HEK293 (cell line): ENCODE measurements at regions not wholly inside any gene's neighbourhood (a gene's known extent, or its start where the extent isn't known, plus 50 kb on each side); places are given as distances from the start of the nearest gene placed in this dataset.

Experiments used
- CTCF ChIA-PET: fragments of 350-600 bp; formaldehyde crosslinking; extraction: SDS; loops from one replicate; lab custom pipeline; 2021; ENCODE audit warnings: antibody characterized with exemption; lab: Yijun Ruan, JAX
- POLR2A ChIA-PET: fragments of 300-600 bp; formaldehyde crosslinking; extraction: SDS; loops from one replicate; lab custom pipeline; 2020; ENCODE audit warnings: antibody characterized with exemption, inconsistent platforms; lab: Yijun Ruan, JAX
- H3K27ac ChIP-seq: fragments of 200-500 bp; sonication (Bioruptor generic); 2 replicates; pipeline ENCODE4 v1.5.1; 2014; ENCODE audit warnings: low read depth, low read length, control low read depth, inconsistent platforms; ENCODE audit errors: extremely low read depth
- H3K36me3 ChIP-seq, 2 experiments: fragments of 200-500 bp in 1 of 2; sonication (Bioruptor generic) in 1 of 2; 1 replicate in 1 of 2; 2 replicates in 1 of 2; pipeline ENCODE4 v1.5.1; 2014 to 2017; ENCODE audit warnings: inconsistent platforms in 2 of 2, low read length in 2 of 2; ENCODE audit not compliant: control insufficient read depth in 2 of 2, insufficient read depth in 1 of 2
- H3K4me1 ChIP-seq: fragments of 200-500 bp; sonication (Bioruptor generic); 2 replicates; pipeline ENCODE4 v1.5.1; 2014; ENCODE audit warnings: mild to moderate bottlenecking, low read length, inconsistent platforms; ENCODE audit not compliant: control insufficient read depth, insufficient read depth
- H3K4me3 ChIP-seq: 2 replicates; pipeline ENCODE4 v1.5.1; 2011; ENCODE audit warnings: low read depth, mild to moderate bottlenecking, control low read depth, low read length, moderate library complexity
- H3K9me3 ChIP-seq: fragments of 200-500 bp; sonication (Bioruptor generic); 2 replicates; pipeline ENCODE4 v1.5.1; 2014; ENCODE audit warnings: low read depth, low read length, inconsistent platforms; ENCODE audit not compliant: control insufficient read depth, insufficient read depth
- EGR2 ChIP-seq: fragments of 450-650 bp; formaldehyde crosslinking; IDR thresholded peaks from 2 replicates; pipeline ENCODE4 v1.5.1; 2016; ENCODE audit warnings: low read depth, missing biosample characterization, missing genetic modification characterization
- GLI2 ChIP-seq: fragments of 450-650 bp; formaldehyde crosslinking; IDR thresholded peaks from 2 replicates; pipeline ENCODE4; 2017; ENCODE audit warnings: missing biosample characterization, missing genetic modification characterization, low read depth, borderline replicate concordance
- KLF10 ChIP-seq: fragments of 450-650 bp; IDR thresholded peaks from 2 replicates; pipeline ENCODE4 v1.5.1; 2018; ENCODE audit warnings: missing biosample characterization, mild to moderate bottlenecking, missing genetic modification characterization
- PRDM10 ChIP-seq: fragments of 450-650 bp; formaldehyde crosslinking; IDR thresholded peaks from 2 replicates; pipeline ENCODE4 v1.5.1; 2016; ENCODE audit warnings: missing biosample characterization, missing genetic modification characterization
- ZFHX2 ChIP-seq: fragments of 450-650 bp; formaldehyde crosslinking; conservative IDR thresholded peaks from 2 replicates; pipeline ENCODE4 v1.5.1; 2016; ENCODE audit warnings: missing biosample characterization, missing genetic modification characterization
- ZFP3 ChIP-seq: fragments of 450-650 bp; formaldehyde crosslinking; IDR thresholded peaks from 2 replicates; pipeline ENCODE4 v1.5.1; 2016; ENCODE audit warnings: low read depth, missing biosample characterization, missing genetic modification characterization
- ZNF2 ChIP-seq: fragments of 450-650 bp; formaldehyde crosslinking; IDR thresholded peaks from 2 replicates; pipeline ENCODE4 v1.5.1; 2016; ENCODE audit warnings: missing biosample characterization, missing genetic modification characterization
- ZNF24 ChIP-seq: fragments of 450-650 bp; formaldehyde crosslinking; IDR thresholded peaks from 2 replicates; pipeline ENCODE4 v1.5.1; 2016; ENCODE audit warnings: missing biosample characterization, missing genetic modification characterization
- ZNF335 ChIP-seq: fragments of 450-650 bp; formaldehyde crosslinking; conservative IDR thresholded peaks from 2 replicates; pipeline ENCODE4 v1.5.1; 2016; ENCODE audit warnings: missing biosample characterization, missing genetic modification characterization
- ZNF416 ChIP-seq: fragments of 450-650 bp; formaldehyde crosslinking; IDR thresholded peaks from 2 replicates; pipeline ENCODE4 v1.5.1; 2016; ENCODE audit warnings: missing biosample characterization, missing genetic modification characterization
- ZNF514 ChIP-seq: fragments of 450-650 bp; formaldehyde crosslinking; IDR thresholded peaks from 2 replicates; pipeline ENCODE4 v1.5.1; 2016; ENCODE audit warnings: missing biosample characterization, missing genetic modification characterization
- ZNF518A ChIP-seq: fragments of 450-650 bp; formaldehyde crosslinking; conservative IDR thresholded peaks from 2 replicates; pipeline ENCODE4 v1.5.1; 2016; ENCODE audit warnings: low read depth, missing biosample characterization, missing genetic modification characterization
- ZNF548 ChIP-seq: fragments of 450-650 bp; formaldehyde crosslinking; IDR thresholded peaks from 2 replicates; pipeline ENCODE4 v1.5.1; 2016; ENCODE audit warnings: missing biosample characterization, missing genetic modification characterization
- ZNF561 ChIP-seq: fragments of 450-650 bp; IDR thresholded peaks from 2 replicates; pipeline ENCODE4 v1.5.1; 2018; ENCODE audit warnings: missing biosample characterization, missing genetic modification characterization, borderline replicate concordance
- ZNF701 ChIP-seq: fragments of 450-650 bp; formaldehyde crosslinking; IDR thresholded peaks from 2 replicates; pipeline ENCODE4 v1.5.1; 2016; ENCODE audit warnings: missing biosample characterization, missing genetic modification characterization
- ZNF777 ChIP-seq: fragments of 450-650 bp; formaldehyde crosslinking; IDR thresholded peaks from 2 replicates; pipeline ENCODE4 v1.5.1; 2017; ENCODE audit warnings: missing biosample characterization, missing genetic modification characterization, borderline replicate concordance
- ZNF837 ChIP-seq: fragments of 450-650 bp; formaldehyde crosslinking; IDR thresholded peaks from 2 replicates; pipeline ENCODE4 v1.5.1; 2016; ENCODE audit warnings: missing biosample characterization, missing genetic modification characterization

- CTCF ChIA-PET = interaction anchor here (0.6 to 1.0 kb wide), 3 partner anchors 47 to 657 kb away, joined by 3 to 5 read pairs (median 3); no protein-coding TSS in a partner anchor
- no peaks in the 10 kb centered on the region for H3K4me1 ChIP-seq
Observed at GRCh38 chr2:100216015-100216414, 73.6 kb upstream of the AFF3 start.

GRCh38 chr2:100215371-100215770, 73.0 kb upstream of the AFF3 start:
- no peaks in the 10 kb centered on the region for H3K4me1 ChIP-seq
- no peak for TF ChIP-seq ZNF777 (tag by site-specific recombination)
- no peak for TF ChIP-seq ZFP3 (tag by site-specific recombination)
- no peak for TF ChIP-seq GLI2
- TF ChIP-seq ZNF701 = no peak
- no peak for TF ChIP-seq ZNF561
- TF ChIP-seq PRDM10 = no peak
- no peaks in the 10 kb centered on the region for H3K36me3 ChIP-seq
- ChIA-PET POLR2A (no interaction called here), CTCF (interaction anchor here (0.6 kb wide), 1 partner anchor 1766 kb away, joined by 4 read pairs; no protein-coding TSS in a partner anchor)
- H3K27ac ChIP-seq = no peak overlapping the region
- H3K9me3 ChIP-seq = no peaks in the 10 kb centered on the region
- no peak overlapping the region for H3K4me3 ChIP-seq

More at GRCh38 chr2:100216015-100216414, 73.6 kb upstream of the AFF3 start:
- Histone ChIP-seq H3K9me3 (no peaks in the 10 kb centered on the region), H3K36me3 (no peaks in the 10 kb centered on the region), H3K27ac (no peak overlapping the region), H3K4me3 (no peak overlapping the region)
- POLR2A ChIA-PET = no interaction called here
- no peak for TF ChIP-seq EGR2 (tag by site-specific recombination)
- TF ChIP-seq ZNF335 (tag by site-specific recombination) = no peak
- TF ChIP-seq KLF10 (tag by site-specific recombination) = no peak
- TF ChIP-seq ZNF2 (tag by site-specific recombination) = no peak
- TF ChIP-seq ZNF514 (tag by site-specific recombination) = no peak
- TF ChIP-seq ZFHX2 (tag by site-specific recombination) = no peak
- no peak for TF ChIP-seq ZNF518A (tag by site-specific recombination)
- TF ChIP-seq ZNF837 = no peak
- no peak for TF ChIP-seq ZNF416 (tag by site-specific recombination)
- no peak for TF ChIP-seq ZNF548 (tag by site-specific recombination)
- TF ChIP-seq ZNF24 (tag by site-specific recombination) = no peak
- TF ChIP-seq, all 188 proteins: peak for 0
